LNCaP clone FGC (cell line): ENCODE measurements at regions not wholly inside any gene's neighbourhood (a gene's known extent, or its start where the extent isn't known, plus 50 kb on each side); places are given as distances from the start of the nearest gene placed in this dataset.

Experiments
- DNase-seq: peaks from one replicate; pipeline ENCODE4 v3.0.0-alpha.2; 2011; ENCODE audit warnings: low read depth
- H3K4me3 ChIP-seq: 2 replicates; pipeline ENCODE4 v1.5.1; 2011; ENCODE audit warnings: mild to moderate bottlenecking, low read depth, low read length, control low read depth
- TF ChIP-seq, protein P1 (sequence below): IDR thresholded peaks from 2 replicates; pipeline ENCODE4 v1.5.1; 2012; ENCODE audit warnings: mild to moderate bottlenecking; ENCODE audit not compliant: control insufficient read depth, insufficient read depth; ENCODE audit errors: extremely low read depth

- TF ChIP-seq, protein P1, sequence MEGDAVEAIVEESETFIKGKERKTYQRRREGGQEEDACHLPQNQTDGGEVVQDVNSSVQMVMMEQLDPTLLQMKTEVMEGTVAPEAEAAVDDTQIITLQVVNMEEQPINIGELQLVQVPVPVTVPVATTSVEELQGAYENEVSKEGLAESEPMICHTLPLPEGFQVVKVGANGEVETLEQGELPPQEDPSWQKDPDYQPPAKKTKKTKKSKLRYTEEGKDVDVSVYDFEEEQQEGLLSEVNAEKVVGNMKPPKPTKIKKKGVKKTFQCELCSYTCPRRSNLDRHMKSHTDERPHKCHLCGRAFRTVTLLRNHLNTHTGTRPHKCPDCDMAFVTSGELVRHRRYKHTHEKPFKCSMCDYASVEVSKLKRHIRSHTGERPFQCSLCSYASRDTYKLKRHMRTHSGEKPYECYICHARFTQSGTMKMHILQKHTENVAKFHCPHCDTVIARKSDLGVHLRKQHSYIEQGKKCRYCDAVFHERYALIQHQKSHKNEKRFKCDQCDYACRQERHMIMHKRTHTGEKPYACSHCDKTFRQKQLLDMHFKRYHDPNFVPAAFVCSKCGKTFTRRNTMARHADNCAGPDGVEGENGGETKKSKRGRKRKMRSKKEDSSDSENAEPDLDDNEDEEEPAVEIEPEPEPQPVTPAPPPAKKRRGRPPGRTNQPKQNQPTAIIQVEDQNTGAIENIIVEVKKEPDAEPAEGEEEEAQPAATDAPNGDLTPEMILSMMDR: no peak
- no peak overlapping the region for H3K4me3 ChIP-seq
- DNase-seq: no peak
Observed at GRCh38 chr19:28481674-28482073, 731.3 kb downstream of the UQCRFS1 start.

GRCh38 chr19:28475525-28475924, 737.4 kb downstream of the UQCRFS1 start:
- H3K4me3 ChIP-seq: no peak overlapping the region
- no peak for DNase-seq
- TF ChIP-seq, protein P1: no peak

DNA sequence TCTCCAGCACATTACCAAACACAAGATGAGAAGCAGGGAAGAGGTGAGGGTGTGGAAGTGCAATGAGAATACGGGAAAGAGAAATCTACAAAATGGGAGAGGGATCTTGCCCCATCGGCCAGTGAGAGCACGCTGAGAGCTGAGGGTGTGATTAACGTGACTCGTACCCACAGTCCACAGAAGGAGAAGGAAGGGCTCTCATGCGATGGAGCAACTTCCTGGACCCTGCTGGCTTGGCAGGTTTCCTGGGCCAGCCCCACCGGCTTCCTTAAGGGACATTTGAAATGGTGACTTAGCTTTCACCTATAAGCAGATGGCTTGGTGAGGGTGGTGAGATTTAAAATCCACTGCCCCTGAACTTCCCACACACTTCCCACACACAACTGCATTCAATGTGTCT, 740.1 kb downstream of the UQCRFS1 start:
- no peak for DNase-seq
- TF ChIP-seq, protein P1: no peak
- H3K4me3 ChIP-seq: no peak overlapping the region

DNA sequence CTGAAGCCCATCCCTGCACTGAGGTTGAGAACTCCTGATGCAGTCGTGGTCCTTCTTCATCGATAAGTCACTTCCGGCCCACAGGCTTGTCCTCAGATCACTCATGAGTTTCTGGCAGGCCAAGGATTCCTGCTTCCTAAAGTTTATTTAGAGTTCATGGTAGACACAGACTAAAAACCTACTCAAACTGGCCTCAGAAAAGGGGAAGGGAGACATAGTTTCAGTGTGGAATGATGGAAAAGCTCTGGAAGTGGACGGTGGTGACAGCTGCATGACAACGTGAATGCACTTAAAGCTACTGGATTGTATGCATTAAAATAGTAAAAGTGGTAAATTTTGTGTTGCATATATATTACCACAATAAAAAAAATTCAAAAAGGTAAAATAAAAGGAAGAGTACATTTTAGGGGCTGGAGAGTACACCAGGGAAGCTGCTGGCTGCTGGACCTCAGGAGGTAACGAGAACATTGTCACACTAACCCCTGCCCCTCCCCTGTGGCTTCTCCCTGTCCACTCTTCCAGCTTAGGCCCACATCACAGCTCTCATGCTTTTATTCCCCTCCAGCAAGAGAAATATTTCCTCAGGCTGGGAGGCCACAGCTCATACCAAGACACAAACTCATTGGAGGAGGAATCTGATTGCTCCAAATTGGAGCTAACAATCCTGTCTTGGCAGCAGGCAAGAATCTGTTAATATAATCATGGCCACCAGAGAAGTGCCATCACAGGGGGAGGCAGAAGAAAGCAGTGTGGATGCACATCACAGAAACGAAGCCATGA, 741.0 kb downstream of the UQCRFS1 start:
- H3K4me3 ChIP-seq: no peak overlapping the region
- DNase-seq: no peak
- TF ChIP-seq, protein P1: no peak

GRCh38 chr19:28469544-28469943, 743.4 kb downstream of the UQCRFS1 start:
- DNase-seq: no peak
- TF ChIP-seq, protein P1: no peak
- no peak overlapping the region for H3K4me3 ChIP-seq

DNA sequence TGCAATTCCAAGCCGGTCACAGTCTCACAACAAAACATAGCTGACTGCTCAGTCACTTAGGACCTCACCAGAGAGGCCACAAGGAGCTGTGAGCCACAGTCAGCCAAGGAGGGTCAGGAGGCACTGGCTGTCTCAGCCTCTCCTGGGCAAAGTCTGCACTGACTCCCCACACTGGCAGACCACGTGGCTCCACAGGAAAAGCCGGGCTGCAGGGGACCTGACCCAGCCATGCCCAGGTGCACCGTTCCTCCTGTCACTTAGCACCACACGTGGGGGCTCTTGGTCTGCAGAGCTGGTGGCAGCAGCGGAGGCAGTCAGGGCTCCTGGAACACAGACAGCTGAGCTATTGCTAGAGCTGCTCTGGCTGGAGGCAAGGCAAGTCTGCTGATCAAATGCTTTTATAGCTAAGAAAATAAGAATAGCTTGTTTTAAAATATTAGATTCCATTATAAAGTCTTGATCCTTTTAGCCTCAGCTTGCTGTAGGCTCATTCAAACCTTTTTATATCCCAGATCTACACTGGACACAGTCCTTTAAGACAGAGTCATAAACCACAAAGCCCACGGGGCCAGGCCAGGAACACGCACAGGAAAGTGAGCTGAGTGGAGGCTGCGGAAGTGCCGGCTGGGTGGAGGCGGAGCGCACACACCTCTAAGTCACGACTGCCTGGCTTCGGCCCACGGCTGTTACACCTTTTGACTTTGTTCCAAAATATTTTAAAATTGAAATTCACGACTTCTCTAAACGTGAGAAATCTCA, 744.1 kb downstream of the UQCRFS1 start:
- DNase-seq: no peak
- H3K4me3 ChIP-seq: no peak overlapping the region
- TF ChIP-seq, protein P1: no peak
